ENCODE measurements at regions not wholly inside any gene's neighbourhood (a gene's known extent, or its start where the extent isn't known, plus 50 kb on each side); places are given as distances from the start of the nearest gene placed in this dataset.

DNA sequence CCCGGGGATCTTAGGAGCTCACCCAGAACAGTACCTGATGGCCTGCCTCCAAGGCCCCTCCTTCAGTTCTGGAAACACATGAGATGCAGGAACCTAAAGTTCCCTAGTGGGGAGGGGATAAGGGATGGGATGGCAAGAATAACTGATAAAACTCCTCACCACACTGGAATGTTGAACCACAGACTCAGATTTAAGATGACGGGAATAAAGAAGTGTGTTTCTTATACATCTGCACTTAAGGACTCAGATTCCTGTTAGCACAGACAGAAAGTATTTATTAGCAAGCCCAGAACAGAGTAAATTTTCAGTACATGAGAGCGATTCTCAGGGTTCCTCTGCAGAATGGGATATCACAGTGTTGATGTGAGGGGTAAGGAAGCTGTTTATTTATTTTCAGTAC, 245.2 kb downstream of the TLE3 start:
- DNase-seq: no peak

DNA sequence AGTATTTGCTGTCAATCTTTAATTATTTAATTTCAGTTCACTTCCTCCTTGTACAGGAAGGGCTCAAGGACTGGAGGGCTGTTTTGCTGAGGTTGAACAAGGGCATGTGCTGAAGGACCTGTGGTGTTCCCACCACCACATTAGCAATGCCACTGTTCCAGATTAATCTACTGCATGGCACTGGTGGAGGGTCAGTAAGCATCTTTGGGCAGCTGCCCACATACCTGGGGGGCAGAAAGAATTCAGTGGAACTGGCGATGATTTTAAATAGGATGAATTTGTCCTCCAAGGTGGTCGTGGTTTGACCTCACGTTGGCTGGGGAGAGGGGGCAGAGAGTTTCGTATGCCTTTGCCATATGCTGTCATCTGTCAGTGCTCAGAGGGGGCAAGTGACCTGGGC, 244.8 kb downstream of the TLE3 start:
- no peak for DNase-seq

DNA sequence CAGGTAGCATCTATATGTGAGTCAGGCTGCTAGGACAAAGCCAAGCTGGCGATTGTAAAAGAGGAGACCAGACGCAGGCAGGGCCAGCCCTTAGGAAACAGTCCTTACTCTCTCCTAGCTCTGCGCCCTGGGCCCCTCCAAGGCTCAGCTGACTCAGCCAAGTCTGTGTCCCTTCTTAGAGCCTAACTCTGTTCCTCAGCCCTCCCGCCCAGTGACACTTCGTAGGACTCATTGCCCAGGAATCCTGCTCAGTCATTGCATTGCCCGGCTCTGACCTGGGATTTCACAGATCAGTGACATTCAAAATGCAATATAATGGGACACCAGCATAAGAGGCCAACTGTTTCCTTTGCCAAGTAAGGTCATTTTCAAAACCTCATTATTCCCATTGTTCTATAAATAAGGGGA, 244.2 kb downstream of the TLE3 start:
- no peak for DNase-seq

DNA sequence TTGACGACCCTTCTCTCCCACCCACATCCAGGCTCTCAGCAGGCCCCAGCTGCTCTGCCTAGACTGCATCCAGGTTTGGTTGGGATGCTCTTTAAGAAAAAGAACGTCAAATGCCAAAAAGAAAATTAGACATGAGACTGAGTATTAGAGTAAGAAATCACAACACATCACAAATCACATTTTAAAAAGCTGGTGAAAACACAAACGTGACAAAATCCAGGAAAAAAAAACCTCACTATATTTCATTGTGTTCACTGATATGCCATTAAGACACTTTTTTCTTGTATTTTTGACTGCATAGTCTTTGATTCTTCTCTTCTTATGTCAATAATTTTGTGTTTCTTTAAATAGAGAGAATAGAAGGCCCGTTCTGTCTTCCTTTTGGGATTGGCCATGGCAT, 243.7 kb downstream of the TLE3 start:
- DNase-seq: no peak

DNA sequence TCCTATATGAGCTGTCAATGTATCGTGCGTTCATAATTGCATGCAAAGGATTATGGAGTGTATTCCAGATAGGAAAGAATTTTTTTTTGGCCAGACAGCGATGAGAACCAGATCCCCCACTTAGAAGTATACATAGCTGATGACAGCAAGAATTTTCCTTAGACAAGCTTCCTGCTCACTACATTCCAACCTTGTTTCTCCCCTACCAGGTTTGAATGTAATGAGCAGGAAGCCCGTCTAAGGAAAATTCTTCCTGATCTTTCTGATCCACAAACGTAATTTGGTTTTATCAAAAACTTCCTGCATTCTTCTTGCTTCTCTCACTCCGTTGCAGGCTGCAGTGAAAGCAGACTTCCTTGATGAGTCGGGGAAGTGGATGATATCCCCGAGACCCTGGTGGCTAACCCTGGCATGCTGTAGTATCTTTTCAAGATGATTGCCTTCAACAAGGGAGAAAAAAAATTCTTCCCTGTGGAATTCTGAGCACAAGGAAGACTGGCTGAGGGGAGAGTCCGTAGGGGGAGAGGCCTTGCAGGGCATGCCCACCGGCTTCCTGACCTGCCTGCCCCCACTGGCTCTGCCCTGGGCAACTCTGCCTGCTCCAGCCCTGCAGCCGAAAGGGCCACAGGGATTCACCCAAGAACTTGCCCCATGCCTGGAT, 243.1 kb downstream of the TLE3 start:
- DNase-seq: no peak

DNA sequence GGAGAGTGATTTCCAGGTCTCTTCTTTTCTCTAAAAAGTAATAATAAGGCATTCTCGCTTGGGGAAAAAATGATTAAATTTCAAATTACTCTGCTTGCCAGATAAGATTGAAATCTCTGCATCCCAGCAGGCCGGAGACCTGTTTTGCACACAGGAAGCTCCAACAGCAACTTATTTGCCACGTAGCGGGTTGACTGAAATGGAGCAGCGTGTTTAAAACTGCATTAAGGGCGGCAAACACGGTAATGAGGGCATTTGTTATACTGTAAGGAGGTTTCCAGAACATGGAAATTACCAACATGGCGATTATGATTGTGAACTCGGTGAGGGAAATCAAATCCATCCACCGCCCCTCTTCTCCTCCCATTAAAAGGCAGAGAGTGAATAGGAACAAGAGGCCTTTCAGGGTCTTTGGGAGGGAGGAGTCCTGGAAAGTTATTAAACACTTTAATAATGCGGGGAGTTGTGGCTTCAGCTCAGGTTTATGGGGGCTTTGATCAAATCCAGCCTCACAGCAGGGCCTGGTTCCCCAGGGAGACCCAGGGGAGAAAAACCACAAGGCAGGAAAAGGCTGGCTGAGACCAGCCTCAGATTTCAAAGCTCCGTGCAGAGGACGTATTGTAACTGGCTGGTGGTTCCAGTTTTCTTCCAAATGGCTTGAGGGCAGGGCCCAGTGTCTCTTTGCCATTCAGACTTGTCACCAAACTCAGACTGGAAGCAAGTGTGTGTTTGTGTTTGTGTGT, 242.3 kb downstream of the TLE3 start:
- no peak for DNase-seq

DNA sequence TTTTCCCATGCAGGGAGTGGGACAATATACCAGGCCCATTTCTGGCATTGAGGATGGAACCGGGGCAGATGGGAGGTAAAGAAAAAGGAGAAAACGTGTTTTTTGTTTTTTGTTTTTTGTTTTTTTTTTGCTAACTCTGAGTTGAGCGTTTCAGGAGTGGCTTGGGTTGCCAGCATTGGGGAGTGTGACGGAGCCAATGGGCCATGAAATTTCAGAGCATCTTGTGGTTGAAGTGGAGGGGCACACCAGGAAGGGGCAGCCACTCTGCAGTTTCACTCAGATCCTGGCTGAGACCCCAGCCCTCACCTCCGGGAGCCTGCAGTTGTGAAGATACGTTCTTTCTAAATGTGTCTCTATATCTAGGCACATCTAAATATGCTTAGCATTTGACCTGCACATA, 240.5 kb downstream of the TLE3 start:
- DNase-seq: no peak

DNA sequence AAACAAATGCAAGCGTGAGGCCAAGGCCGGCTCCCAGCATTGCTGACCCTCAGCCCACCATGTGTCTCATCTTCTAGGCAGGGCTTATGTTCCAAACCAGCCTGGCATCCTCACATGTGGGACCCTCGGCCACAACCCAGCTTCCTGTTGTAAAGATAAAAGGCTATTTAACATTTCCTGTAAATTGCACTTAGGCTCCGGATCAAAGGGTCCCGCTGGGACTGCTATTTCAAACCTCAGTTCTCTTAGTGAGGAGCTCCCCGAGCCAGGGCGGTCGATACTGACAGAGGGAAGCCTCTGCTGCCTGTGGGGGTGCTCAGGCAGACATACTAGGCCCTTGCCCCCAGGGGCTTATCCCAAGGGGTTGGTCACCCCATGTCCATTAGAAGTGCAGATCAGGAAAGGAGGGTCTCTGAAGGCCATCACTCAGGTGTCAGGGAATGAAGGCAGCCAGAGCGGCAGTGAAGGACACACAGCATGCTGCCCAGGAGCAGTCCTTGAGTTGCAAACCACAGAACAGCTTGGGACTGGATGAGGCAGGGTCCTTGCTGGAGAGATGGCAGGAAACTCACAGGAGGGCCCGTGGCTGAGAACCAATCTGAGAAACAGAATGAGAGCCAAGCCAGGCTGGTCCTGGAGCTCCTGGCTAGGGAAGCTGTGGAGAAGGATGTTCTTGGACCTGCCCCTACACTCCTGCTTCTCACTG, 239.9 kb downstream of the TLE3 start:
- DNase-seq: no peak

DNA sequence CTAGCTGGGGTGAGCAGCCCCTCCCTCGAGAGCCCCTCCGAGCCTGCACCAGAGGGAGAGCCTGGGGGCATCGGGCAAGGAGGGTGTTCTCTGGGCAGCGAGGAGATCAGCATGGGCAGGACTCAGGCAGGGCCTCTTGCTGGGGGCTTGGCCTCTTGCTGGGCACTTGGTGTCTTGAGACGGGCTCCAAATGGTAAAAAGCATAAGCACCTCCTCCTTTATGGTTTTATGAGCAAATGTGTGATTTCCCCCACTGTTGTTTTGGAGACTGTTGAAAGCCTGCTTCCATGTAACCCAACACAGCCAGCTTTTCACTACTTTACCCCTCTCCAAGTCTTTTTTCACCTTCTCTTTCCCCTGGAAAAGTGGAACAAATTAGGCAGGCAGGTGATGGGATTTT, 239.3 kb downstream of the TLE3 start:
- no peak for DNase-seq

DNA sequence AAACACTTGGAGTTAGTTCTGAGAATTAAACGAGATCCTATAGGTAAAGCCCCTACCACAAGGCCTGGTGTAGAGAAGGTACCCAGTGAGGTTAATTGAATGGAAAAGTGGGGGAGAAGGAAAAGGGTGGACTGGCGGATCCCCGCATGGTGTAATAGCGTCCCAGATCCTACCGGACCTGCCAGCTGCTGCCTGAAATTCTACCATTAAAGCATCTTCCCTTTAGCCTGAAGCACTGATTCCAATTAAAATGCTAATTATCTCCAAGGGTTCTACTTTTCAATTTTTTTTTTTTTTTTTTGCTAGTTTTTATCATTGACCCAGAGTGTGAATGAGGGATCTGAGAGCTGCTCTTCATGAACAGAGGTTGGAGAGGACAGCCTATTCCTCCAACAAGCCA, 237.9 kb downstream of the TLE3 start:
- DNase-seq: no peak

DNA sequence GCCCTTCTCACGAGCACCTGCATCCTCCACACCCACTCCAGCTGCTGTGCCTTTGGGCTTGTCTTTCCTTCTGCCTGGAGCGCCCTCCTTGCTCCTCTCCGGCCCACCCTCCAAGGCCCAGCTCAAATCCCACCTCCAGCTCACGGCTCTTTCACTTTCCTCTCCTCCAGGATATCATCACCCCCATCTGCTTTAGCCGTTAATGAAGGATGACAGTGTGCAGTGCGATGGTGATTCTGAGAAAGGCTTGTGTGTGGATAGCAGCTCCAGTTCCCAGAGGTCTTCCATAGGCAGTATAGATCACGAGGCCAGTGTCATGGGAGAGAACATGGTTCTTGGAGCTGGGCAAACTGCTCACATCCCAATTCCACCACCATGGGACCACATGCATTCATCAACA, 237.4 kb downstream of the TLE3 start:
- DNase-seq: no peak

DNA sequence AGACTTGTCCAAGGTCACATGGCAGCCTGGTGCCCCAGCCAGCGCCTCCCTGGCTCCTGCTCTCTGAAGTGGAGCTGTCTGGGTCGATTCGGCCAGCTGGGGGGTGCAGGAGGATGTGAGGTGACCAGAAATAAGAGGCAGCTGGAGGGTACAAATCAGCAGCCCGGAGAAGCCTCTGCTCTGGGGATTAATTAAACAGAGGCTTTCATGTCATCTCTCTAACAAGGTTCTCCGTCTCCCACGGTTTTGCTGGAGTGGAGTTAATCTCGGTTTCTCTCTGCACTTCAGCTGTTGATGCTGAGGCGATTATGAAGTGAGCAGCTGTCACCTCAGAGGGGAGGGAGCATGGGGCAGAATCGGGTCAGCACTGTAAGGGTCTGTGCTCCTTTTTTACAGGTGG, 236.8 kb downstream of the TLE3 start:
- no peak for DNase-seq

DNA sequence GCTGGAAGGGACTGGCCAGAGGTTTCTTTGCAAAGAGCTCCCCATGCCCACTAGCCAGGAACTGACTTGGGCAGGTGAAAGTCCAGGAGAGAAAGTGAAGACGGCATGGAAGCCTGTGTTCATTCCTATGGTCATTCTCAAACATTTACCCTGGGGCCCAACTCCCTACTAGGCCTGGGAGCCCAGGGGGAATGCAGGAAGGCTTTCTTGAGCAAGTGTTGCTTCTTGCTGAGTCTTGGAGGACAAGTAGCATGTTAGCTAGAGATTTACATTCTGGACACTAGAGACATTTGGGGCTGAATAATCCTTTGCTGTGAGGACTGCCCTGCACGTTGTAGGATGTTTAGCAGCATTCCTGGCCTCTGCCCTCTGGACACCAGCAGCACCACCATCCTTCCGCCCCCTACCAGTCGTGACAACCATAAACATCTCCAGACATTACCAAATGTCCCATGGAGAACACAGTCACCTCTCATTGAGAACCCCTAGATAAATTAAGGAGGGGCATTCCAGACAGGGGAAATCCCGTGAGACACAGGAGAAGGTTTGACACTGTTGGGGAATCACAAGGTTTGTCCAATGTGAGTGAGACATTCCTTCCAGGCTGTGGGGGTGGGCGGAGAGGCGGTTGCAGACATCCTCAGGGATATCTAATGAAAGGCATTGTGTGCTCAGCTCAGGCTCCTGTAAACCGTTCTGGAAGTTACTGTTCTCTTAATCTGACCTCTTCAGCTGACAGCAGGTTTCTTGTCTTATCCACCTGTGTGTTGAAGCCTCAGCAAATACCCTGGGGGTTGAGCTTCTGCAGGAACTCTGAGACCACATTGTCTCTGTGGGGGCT, 236.2 kb downstream of the TLE3 start:
- DNase-seq: no peak

DNA sequence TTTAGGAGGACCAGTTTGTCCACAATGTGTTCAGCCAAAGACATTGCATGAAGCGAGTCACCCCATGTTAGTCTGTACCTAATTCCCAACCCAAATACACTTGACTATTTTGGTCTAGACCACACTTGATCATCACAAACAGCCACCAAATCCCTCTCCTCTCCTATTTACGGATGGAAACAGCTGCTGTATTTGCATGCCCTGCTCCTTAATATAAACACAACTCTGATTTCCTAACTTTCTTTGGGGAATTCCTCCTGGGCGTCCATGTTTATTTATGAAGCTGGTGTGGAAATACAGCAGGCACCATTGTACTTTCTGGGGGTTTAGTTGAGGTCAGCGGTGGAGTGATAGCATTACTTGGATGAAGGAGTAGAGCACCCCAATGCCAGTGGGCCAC, 235.2 kb downstream of the TLE3 start:
- DNase-seq: no peak

DNA sequence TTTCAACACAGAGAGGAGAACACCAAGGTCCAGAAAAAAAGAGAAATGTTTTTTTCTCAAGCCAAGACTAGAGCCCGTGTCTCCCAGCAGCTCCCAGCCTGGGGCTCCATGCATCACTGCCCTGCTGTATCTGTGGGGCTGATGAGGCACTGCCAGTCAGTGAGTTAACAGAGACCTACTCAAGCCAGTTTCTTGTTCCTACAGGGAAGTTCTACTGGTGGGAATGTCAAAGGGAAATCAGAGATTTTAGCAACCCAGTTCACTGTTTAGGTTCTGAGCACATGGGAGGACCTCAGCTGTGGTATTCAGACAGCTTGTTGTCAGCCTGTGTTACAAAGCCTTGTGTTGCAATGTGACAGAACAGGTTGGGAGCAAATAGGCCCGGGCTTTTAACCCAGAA, 234.3 kb downstream of the TLE3 start:
- no peak for DNase-seq

DNA sequence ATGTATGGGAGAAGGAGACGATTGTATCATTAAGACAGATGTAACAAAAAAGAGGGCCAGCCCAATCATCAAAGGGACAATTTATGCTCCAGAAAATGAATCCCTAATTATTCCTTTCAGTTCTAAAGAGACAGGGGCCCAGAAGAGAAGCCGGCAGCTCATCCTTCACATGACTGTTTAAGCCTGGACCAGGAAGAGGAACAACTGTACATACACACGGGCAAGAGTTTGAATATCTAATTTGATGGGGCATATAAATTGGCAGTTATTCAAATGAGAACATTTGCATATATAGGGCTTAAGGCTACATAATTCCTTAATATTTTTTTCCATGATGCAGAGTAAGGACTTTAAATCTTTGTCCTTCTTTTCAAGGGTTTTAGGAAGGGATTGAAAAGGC, 232.3 kb downstream of the TLE3 start:
- DNase-seq: no peak

DNA sequence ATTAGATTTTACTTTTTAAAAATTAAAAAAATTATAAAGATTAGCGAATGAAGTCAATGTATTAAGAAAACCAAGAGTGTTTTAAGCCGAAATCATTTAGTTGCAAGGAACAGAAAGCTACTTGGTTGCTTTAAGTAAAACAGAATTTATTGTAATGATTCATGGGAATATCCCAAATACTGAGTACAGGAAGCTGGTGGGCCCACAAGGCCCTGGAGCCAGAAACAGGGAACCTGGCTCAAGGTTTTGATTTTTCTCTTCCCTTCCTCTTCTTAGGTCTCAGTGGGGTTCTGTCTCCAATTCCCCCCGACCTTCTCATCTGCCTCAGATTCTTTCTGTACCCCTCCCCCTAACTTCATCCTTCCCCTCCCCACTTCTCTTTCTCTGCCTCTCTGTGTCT, 229.0 kb downstream of the TLE3 start:
- no peak for DNase-seq

DNA sequence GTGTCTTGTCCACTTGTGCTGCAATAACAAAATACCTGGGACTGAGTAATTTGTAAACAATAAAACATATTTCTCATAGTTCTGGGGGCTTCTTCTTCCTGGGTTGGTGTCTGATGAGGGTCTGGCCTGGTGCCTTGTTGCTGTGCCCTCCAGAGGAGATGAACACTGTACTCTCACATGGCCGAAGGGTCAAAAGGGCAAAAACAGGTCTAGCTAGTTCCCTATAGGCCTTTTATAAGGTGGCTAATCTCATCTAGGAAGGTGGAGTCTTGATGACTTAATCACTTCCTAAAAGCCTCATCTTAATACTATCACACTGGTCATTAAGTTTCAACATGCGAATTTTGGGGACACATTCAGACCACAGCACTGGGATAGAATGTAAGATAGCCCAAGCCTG, 228.4 kb downstream of the TLE3 start:
- DNase-seq: no peak

DNA sequence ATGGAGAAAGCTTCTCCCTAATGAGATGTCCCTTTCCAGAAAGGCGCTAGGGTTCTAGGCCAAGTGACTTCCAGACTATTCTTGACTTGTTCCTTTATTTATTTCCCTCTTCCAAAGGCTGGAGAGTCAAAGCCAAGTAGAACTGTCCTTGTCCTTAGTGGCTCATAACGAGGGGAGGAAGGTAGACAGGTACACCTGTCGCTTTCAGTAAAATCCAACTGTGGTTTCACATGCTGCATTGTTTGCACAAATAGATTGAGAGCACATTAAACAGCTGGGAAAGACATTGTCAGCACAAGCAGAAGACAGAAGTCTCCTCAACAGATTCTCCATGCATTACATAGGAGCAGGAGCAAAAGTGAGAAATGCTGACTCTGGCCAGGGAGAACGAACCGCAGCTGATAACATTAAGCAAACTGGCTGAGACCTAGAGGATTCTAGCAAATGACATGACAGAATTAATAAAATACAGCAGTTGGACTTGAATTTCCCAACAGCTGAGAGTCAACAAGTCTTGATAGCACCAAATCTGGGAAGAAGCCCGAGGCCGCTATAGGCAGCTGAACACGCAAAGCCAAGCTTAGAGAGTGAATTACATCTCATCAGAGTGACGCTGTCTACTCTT, 227.7 kb downstream of the TLE3 start:
- no peak for DNase-seq

DNA sequence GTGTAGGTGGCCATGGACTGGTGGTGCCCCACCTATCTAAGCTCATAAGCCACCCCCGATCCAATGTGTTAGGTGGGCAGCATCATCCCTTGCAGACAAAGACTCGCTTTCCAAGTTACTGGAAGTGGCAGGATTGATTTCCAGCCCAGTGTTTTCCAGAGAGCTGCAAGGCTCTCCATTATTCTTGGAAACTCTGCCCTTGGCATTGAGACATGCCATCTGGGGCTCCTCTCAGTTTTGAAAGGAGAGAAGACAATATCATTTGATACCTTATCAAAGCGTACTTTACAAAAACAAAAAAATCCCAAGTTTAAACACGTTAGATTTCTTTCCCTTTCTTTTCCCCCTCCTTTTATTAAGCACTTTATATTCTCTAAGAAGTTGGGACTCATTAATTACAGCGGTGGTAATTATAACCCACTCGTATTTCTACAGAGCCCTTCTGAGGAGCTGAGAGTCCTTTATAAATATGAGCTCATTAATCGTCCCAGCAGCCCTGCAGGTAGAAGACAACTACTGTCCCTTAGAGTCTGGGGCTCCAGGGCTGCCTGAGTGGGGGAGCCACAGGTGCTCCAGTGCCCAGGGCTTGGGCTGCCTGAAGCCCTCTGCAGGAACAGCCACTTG, 226.1 kb downstream of the TLE3 start:
- no peak for DNase-seq

DNA sequence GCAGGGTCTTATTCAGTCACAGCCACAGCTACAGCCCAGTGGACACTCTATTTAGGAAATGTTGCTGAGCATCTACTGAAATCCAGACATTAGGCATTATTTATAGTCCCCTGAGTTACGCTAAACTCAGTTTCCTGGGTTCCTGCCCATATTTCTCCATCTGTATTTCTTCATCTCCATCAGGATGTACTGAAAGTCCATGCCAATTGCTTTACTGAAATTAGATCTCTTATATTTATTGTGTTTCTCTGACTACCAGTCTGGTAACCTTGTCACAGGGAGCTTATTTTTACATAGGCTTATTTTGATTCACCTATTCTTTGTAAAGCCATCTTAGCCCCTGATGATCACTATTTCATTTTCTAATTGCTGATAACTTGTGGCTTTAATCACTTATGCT, 223.9 kb downstream of the TLE3 start:
- DNase-seq: no peak

DNA sequence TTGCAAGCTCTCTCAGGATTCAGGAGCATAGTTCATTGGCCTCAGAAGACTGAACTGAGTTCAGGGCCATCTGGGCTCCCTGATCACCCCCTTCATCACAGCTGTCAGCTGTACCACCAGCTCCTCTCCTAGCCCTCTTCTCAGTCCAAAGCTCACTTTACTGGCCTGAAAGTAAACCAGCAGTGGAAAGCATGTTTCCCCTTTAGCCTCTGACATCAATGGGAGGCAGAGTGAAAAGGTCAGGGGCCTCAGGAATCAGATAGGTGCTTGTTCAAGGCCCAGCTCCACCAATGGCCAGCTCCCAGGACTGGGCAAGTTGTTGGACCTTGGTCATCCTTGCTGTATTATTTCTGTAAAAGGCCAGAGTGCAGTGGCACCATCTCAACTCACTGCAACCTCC, 223.4 kb downstream of the TLE3 start:
- no peak for DNase-seq
